ENCODE measurements at regions not wholly inside any gene's neighbourhood (a gene's known extent, or its start where the extent isn't known, plus 50 kb on each side); places are given as distances from the start of the nearest gene placed in this dataset.
A peak's percentile ranks its signal among the peaks of the same experiment; 100 is the strongest.
"Not testable (repeated sequence)": the region's sequence is repeated elsewhere in the genome, so short reads cannot be mapped to it uniquely, and the experiment has no call there.

- not testable (repeated sequence) for ATAC-seq
Observed at GRCh38 chr14:106301609-106302008, 775.2 kb downstream of the TMEM121 start.

GRCh38 chr14:106302661-106303060 is 776.3 kb downstream of the TMEM121 start:
- ATAC-seq (no peak), DNase-seq (ENCODE audit: low spot score) (no peak)

More at GRCh38 chr14:106301609-106302008, 775.2 kb downstream of the TMEM121 start:
- not testable (repeated sequence) for DNase-seq (ENCODE audit: low spot score)

- DNase-seq (ENCODE audit: low spot score) (no peak), ATAC-seq (no peak)
Observed at GRCh38 chr14:106304271-106304670, 777.9 kb downstream of the TMEM121 start.

- DNase-seq (ENCODE audit: low spot score) (no peak), ATAC-seq (peak; percentile 70)
Observed at GRCh38 chr14:106308839-106309389, 782.5 kb downstream of the TMEM121 start.

- ATAC-seq (no peak), DNase-seq (ENCODE audit: low spot score) (no peak)
Observed at GRCh38 chr14:106309423-106309822, 783.0 kb downstream of the TMEM121 start.

- DNase-seq (ENCODE audit: low spot score) (no peak), ATAC-seq (no peak)
Observed at GRCh38 chr14:106315436-106315835, 789.1 kb downstream of the TMEM121 start.

GRCh38 chr14:106317593-106317992 is 791.2 kb downstream of the TMEM121 start:
- ATAC-seq (no peak), DNase-seq (ENCODE audit: low spot score) (no peak)

- no peak for ATAC-seq
- no peak for DNase-seq (ENCODE audit: low spot score)
Observed at GRCh38 chr14:106318700-106319099, 792.3 kb downstream of the TMEM121 start.

GRCh38 chr14:106323970-106324369 is 797.6 kb downstream of the TMEM121 start:
- not testable (repeated sequence) for ATAC-seq; DNase-seq (ENCODE audit: low spot score)

- no peak for DNase-seq (ENCODE audit: low spot score)
- ATAC-seq = no peak
Observed at GRCh38 chr14:106327234-106327633, 800.9 kb downstream of the TMEM121 start.

GRCh38 chr14:106327702-106328353 is 801.4 kb downstream of the TMEM121 start:
- ATAC-seq; DNase-seq (ENCODE audit: low spot score): not testable (repeated sequence)

- not testable (repeated sequence) for ATAC-seq; DNase-seq (ENCODE audit: low spot score)
Observed at GRCh38 chr14:106329243-106329642, 802.9 kb downstream of the TMEM121 start.

- DNase-seq (ENCODE audit: low spot score); ATAC-seq: not testable (repeated sequence)
Observed at GRCh38 chr14:106329987-106330774, 803.8 kb downstream of the TMEM121 start.

- ATAC-seq; DNase-seq (ENCODE audit: low spot score): not testable (repeated sequence)
Observed at GRCh38 chr14:106334428-106335109, 808.2 kb downstream of the TMEM121 start.

GRCh38 chr14:106335110-106335429 is 808.7 kb downstream of the TMEM121 start:
- DNase-seq (ENCODE audit: low spot score); ATAC-seq: not testable (repeated sequence)

- not testable (repeated sequence) for ATAC-seq; DNase-seq (ENCODE audit: low spot score)
Observed at GRCh38 chr14:106338775-106339174, 812.4 kb downstream of the TMEM121 start.

GRCh38 chr14:106340658-106341057 is 814.3 kb downstream of the TMEM121 start:
- DNase-seq (ENCODE audit: low spot score); ATAC-seq: not testable (repeated sequence)

- not testable (repeated sequence) for ATAC-seq; DNase-seq (ENCODE audit: low spot score)
Observed at GRCh38 chr14:106341161-106341560, 814.8 kb downstream of the TMEM121 start.

- DNase-seq (ENCODE audit: low spot score) = no peak
Observed at GRCh38 chr14:106343626-106344025, 817.2 kb downstream of the TMEM121 start.

GRCh38 chr14:106344065-106344614 is 817.8 kb downstream of the TMEM121 start:
- not testable (repeated sequence) for DNase-seq (ENCODE audit: low spot score); ATAC-seq

More at GRCh38 chr14:106343626-106344025, 817.2 kb downstream of the TMEM121 start:
- ATAC-seq = no peak

Data from left lobe of liver (tissue), 2 donors.